GM03348 (cell line): ENCODE measurements at regions not wholly inside any gene's neighbourhood (a gene's known extent, or its start where the extent isn't known, plus 50 kb on each side); places are given as distances from the start of the nearest gene placed in this dataset.

Experiments
- DNase-seq: peaks from one replicate; pipeline ENCODE4 v3.0.0; 2012; ENCODE audit warnings: low spot score

DNA sequence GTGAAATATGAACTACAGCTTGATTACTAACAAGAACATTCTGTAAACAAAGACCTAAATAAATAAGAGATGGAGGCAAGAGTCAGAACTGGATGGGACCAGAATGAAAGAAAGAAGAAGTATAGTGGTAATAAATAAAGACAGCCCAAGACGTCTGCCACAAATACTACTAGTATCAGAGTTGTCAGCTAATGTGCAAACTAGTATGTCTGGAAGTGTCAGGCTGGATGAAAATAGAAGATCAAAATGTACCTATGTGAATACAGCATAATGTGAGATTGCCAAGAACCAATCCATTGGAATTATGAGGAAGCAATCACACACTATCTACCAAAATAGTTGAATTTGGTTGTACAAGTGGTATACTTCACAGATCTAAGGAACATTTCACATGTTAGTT, 353.0 kb downstream of the BTG1 start:
- no peak for DNase-seq

GRCh38 chr12:91786499-91787272, 359.0 kb downstream of the BTG1 start:
- DNase-seq = no peak

GRCh38 chr12:91785655-91786498, 359.8 kb downstream of the BTG1 start:
- DNase-seq = no peak

GRCh38 chr12:91781114-91781513, 364.5 kb downstream of the BTG1 start:
- DNase-seq = no peak

- peak; percentile 67 for DNase-seq
These were observed 366.7 kb downstream of the BTG1 start for GRCh38 chr12:91778938-91779400.

DNA sequence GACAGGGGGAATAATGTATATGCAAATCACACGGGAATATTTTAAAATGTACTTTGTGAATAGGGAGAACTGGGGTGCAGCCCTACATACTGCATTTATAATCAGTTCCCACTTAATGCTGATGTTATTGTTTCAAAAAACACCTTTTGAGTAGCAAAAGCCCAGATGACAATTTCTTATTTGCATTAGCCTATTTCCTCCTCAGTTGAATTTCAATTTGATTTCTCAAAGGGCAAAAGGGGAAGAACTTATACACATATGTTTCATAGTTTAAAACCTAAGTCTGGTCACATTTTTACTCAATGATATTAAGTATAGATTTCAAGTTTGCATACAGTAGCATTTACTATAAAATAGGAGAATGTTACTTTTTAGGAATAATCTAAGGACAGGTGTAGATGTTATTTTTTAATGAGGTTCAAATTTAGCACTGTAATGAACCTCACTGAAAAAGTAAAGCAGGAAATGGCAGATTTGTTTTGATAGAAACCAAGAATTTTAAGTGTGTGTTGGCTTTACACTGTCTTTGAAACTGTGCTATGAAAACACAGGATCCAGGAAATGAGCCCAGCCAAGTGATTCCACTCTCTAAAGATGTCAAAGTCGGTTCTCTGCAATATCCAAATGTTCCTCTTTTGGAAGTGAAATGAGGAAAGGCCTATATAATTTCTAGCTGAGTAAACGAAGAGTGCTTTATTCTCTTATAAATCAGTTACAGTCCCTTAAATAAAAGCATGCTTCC, 367.4 kb downstream of the BTG1 start:
- DNase-seq = peak; percentile 3

- DNase-seq = no peak
These were observed 368.2 kb downstream of the BTG1 start for GRCh38 chr12:91777268-91777992.

GRCh38 chr12:91774434-91774921, 371.2 kb downstream of the BTG1 start:
- peak; percentile 13 for DNase-seq

DNA sequence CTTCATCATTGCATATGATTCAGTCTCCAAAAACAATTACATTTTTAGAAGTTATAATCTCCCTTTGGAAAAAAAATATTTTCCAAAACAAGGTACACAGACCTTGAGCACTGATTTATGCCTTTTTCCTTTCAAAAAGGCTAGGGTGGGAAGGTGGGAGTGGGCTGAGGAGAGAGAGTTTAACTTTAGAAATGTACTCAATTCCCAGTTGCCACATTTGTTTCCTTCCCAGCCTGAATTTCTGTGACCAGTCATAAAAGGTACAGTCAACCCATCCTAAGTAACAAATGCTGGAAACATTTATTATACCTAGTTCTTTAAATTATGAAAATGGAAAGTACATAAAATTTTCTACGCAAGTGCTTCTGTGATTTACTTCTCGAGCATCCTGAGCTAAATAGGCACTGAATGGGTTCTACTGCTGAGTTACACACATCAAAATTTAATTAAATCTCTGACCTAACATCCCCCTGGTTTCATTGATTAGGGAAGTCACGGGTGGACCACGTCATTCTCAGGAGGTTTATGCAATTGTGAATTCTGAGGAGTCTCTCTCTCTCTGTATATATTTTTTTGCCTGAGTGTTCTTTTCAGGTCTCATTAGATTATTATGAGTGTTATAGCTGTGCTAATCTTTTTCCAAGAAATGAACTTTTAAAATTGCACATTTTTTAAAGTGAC, 371.8 kb downstream of the BTG1 start:
- DNase-seq = no peak

DNA sequence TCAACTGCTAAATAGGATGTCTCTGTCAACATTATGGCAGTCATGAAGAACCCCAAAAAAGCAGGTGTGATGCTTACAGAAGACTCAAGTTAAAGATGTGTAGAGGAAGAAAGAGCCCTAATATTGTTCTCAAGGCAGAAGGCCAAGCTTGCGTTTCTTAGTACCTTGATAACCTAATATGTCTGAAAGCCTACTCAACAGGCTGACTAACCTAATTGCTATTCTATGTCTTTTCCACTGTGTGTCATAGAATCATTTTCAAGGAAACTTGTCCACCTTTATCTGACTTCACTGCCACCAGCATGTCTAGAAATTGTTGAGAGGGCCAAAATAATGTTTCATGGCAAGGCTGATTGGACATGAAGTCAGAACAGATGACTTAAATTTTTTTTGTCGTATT, 373.2 kb downstream of the BTG1 start:
- no peak for DNase-seq

GRCh38 chr12:91769736-91770135, 375.9 kb downstream of the BTG1 start:
- DNase-seq = no peak

GRCh38 chr12:91767237-91767636, 378.4 kb downstream of the BTG1 start:
- no peak for DNase-seq

GRCh38 chr12:91766454-91766853, 379.2 kb downstream of the BTG1 start:
- DNase-seq = no peak

DNA sequence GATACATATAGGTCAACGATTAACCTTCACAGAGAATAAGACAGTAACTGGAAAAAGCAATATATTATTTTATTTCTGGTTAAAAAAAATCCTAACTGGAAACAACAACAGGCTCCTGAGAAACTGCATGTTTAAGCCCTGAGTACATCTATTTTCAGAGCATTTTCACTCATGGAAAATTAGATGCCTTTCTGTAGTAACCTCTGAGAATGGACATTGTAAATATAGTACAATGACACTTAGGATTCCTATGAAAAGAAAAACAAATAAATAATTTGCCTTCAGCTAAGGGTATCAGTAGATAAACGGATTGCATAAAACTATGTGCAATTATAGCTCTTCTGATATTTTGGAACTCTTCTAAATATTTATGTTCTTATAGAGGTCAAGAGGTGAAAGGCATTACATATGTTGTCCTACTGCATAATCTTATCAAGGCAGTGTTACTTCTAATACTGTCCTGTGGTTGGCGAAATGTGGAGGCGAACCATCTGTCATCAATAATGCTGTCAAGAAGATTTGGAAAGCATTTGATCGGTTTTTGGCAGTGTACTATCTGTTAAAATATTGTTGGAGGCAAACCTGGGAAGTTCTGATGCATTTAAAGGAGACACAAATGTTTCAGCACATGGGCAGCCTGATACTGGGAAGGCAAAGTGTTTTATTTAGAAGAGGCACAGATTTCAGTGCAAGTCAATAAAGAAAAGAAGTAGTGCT, 381.8 kb downstream of the BTG1 start:
- no peak for DNase-seq

DNA sequence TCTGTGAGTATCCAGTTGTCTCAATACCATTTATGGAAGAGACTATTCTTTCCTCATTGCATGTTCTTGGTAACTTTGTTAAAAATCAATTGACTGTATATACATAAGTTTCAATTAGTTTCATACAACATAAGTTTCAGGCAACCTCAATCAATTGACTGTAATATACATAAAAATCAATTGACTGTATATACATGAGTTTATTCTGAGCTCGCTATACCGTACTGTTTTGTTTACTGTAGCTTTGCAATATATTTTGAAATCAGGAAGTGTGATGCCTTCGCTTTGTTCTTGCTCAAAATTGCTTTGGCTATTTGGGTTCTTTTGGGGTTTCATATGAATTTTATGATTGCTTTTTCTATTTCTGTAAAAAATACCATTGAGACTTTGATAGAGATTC, 392.0 kb downstream of the BTG1 start:
- no peak for DNase-seq

- DNase-seq = no peak
These were observed 398.7 kb downstream of the BTG1 start for GRCh38 chr12:91746976-91747375.

DNA sequence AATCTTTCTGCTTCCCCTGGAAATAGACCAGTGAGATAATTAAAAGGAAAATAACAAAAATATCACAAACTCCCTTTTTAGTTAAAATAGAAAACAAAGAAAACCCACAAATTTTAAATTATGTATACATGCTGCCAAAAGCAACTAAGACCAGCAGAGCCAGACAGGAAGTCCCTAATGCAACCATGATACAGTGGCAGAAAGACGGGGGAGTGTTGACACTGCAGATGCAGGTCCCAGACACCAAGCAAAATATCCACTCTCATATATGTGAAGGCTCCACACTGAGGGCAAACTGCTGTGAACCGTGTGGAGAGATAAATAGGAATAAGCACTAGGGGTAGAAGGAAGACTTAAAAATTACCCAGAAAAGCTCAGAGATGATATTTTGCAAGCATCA, 401.0 kb downstream of the BTG1 start:
- no peak for DNase-seq

DNA sequence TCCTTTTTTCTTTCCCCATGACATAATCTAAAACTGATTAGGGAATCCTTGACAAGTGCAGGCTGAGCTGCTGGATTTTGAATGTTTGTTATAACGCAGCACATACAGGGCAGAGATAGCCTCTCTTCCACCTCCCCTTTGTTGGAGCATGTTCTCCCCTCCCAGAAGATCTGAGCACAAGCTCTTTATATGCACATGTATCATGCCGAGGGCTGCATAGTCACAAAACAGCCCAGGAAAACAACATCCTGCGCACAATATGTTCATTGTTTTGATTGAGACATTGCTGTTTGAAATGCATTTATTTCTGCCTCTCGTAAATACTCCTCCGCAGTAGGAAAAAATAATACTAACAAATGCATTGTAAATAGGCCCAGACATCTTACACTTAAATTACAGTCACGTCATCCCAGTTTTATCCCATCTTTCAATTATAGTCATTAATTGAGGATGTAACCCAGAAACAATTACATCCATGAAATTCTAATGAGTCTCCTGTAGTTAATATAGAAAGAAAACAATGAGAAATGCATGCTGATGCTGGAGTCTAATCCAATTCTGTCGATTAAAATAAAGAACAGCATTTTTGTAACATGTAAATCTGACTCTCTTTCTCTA, 401.8 kb downstream of the BTG1 start:
- no peak for DNase-seq

GRCh38 chr12:91743280-91743679, 402.4 kb downstream of the BTG1 start:
- DNase-seq = no peak

- DNase-seq = no peak
These were observed 403.7 kb downstream of the BTG1 start for GRCh38 chr12:91741932-91742331.
